Neural progenitor cell (in vitro differentiated cells): ENCODE measurements at regions not wholly inside any gene's neighbourhood (a gene's known extent, or its start where the extent isn't known, plus 50 kb on each side); places are given as distances from the start of the nearest gene placed in this dataset.
"Not testable (repeated sequence)": the region's sequence is repeated elsewhere in the genome, so short reads cannot be mapped to it uniquely, and the experiment has no call there.

ENCODE experiments used
- DNase-seq: peaks from one replicate; pipeline ENCODE4 v3.0.0-alpha.2; 2016; ENCODE audit warnings: low spot score
- H2AFZ ChIP-seq: fragments of 200-600 bp; sonication (generic); replicated peaks from 2 replicates; pipeline ENCODE4 v1.6.1; 2016; ENCODE audit warnings: antibody characterized with exemption
- H3F3A ChIP-seq: fragments of 200-600 bp; sonication (generic); 2 replicates; pipeline ENCODE4 v1.6.1; 2016; ENCODE audit warnings: antibody characterized with exemption, low read depth
- H3K27ac ChIP-seq: fragments of 200-600 bp; sonication (generic); 2 replicates; pipeline ENCODE4 v1.5.1; 2016; ENCODE audit warnings: mild to moderate bottlenecking
- H3K27me3 ChIP-seq: fragments of 200-600 bp; sonication (generic); 2 replicates; pipeline ENCODE4 v1.6.1; 2016; ENCODE audit warnings: mild to moderate bottlenecking, moderate library complexity
- H3K36me3 ChIP-seq: fragments of 200-600 bp; sonication (generic); 2 replicates; pipeline ENCODE4 v1.5.1; 2016
- H3K4me1 ChIP-seq: fragments of 200-600 bp; sonication (generic); 2 replicates; pipeline ENCODE4 v1.6.1; 2016; ENCODE audit warnings: mixed run types
- H3K4me2 ChIP-seq: fragments of 200-600 bp; sonication (generic); 2 replicates; pipeline ENCODE4 v1.6.1; 2016
- H3K4me3 ChIP-seq: fragments of 200-600 bp; sonication (generic); 2 replicates; pipeline ENCODE4 v1.5.1; 2016
- H3K79me2 ChIP-seq: fragments of 200-600 bp; sonication (generic); 2 replicates; pipeline ENCODE4 v1.6.1; 2016; ENCODE audit warnings: low read depth
- H3K9ac ChIP-seq: fragments of 200-600 bp; sonication (generic); 2 replicates; pipeline ENCODE4 v1.6.1; 2016
- H3K9me3 ChIP-seq: fragments of 200-600 bp; sonication (generic); 2 replicates; pipeline ENCODE4 v1.5.1; 2016; ENCODE audit warnings: low read depth
- H4K20me1 ChIP-seq: fragments of 200-600 bp; sonication (generic); 2 replicates; pipeline ENCODE4 v1.6.1; 2016; ENCODE audit warnings: low read depth
- H3K27ac Mint-ChIP-seq: 3 replicates; pipeline ENCODE4 v1.8.0; 2021; ENCODE audit warnings: mixed read lengths
- H3K27me3 Mint-ChIP-seq: 2 replicates; pipeline ENCODE4 v1.8.0; 2022; ENCODE audit warnings: low read depth, mild to moderate bottlenecking, inconsistent platforms, moderate library complexity, mixed read lengths; ENCODE audit not compliant: insufficient read depth
- H3K36me3 Mint-ChIP-seq: 3 replicates; pipeline ENCODE4 v1.8.0; 2021; ENCODE audit warnings: mixed read lengths
- H3K4me1 Mint-ChIP-seq: 3 replicates; pipeline ENCODE4 v1.8.0; 2021; ENCODE audit warnings: mixed read lengths
- H3K4me3 Mint-ChIP-seq: 3 replicates; pipeline ENCODE4 v1.8.0; 2021; ENCODE audit warnings: mild to moderate bottlenecking, moderate library complexity, mixed read lengths
- H3K9me3 Mint-ChIP-seq: 3 replicates; pipeline ENCODE4 v1.8.0; 2020; ENCODE audit warnings: mixed read lengths

DNA sequence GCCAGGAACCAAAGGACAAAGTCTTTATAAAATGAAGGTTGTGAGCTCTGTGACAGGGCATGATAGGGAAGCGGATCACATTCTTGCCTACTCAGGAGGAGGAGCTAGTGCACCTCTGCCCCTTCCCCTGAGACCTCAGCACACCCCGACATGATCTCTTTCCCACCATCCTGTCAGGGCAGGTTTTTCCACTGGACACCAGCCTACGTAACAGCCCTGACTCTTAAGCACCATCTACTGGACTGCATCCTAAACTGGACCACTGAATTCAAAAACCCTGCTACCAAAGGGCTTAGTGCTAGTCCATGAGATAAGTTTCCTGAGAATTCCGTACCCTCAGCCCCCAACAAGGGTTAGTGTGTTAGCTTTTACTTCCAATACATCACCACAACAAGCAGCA is 166.4 kb downstream of the FAM72C start:
- not testable (repeated sequence) for H3K4me3 ChIP-seq, H3K9me3 ChIP-seq, H3K9me3 Mint-ChIP-seq, H3K4me1 ChIP-seq, H3K4me3 Mint-ChIP-seq, DNase-seq, H3K4me2 ChIP-seq, H3K27me3 ChIP-seq, H2AFZ ChIP-seq, H3K27me3 Mint-ChIP-seq, H3K27ac Mint-ChIP-seq, H3K9ac ChIP-seq, H3F3A ChIP-seq, H3K36me3 ChIP-seq, H3K36me3 Mint-ChIP-seq, H4K20me1 ChIP-seq, H3K27ac ChIP-seq, H3K4me1 Mint-ChIP-seq, H3K79me2 ChIP-seq

DNA sequence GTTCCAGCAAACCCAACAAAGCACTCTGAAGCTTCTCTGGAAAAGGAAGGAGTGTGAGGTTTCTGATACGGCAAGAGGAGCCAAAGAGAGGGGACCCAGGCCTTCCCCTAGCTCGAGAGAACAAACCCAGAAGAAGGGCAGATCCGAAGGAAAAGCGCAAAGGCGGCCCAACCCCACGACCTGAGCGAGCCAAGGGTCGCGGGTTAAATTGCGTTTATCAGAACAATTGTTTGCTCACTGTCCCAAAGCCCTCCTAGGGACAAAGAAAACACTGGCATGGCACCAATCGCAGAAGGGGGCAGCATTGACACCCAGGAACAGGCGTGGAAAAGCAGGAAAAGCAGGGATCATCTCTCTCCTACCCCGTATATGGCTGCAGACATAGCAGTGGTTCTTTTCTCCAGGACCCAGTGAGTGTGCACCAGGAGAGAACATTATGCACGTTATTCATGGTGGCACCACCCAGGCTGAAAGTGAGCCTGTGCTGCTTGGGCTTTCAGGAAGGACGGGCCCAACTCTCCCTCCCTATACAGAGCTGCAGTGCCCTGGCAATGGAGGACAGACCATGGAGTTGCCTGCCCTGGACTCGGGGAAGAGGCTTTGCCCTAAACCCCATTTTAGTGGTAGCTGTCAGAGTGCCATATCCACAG is 167.0 kb downstream of the FAM72C start:
- not testable (repeated sequence) for H3K9ac ChIP-seq, H3K27ac ChIP-seq, H2AFZ ChIP-seq, DNase-seq, H4K20me1 ChIP-seq, H3K79me2 ChIP-seq, H3K4me1 Mint-ChIP-seq, H3K27me3 Mint-ChIP-seq, H3K4me3 Mint-ChIP-seq, H3K9me3 Mint-ChIP-seq, H3K9me3 ChIP-seq, H3K4me3 ChIP-seq, H3K36me3 ChIP-seq, H3F3A ChIP-seq, H3K36me3 Mint-ChIP-seq, H3K4me1 ChIP-seq, H3K27ac Mint-ChIP-seq, H3K4me2 ChIP-seq, H3K27me3 ChIP-seq

DNA sequence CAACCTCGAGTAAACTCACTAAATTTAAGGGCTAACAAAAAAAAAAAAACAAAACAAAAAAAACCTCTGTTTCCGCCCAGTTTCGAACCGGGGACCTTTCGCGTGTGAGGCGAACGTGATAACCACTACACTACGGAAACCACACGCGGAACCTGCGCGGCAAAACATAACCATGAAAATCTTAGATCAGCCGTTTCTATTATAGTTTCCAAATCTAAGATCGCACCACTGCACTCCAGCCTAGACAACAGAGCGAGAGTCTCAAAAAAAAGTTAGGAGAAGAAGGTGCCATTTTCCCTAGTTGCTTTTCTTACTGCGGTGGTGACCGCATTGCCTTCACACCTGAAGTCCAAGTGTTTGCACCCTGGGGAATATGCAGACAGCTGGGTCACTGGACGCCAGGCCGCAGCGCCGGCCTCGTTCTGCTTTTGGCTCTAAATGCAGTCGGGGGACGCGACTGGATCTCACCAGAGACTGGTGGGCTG is 167.8 kb downstream of the FAM72C start:
- not testable (repeated sequence) for H3K4me3 ChIP-seq, H3K4me1 Mint-ChIP-seq, H3K9me3 ChIP-seq, H3F3A ChIP-seq, H2AFZ ChIP-seq, H3K9ac ChIP-seq, H3K79me2 ChIP-seq, H4K20me1 ChIP-seq, H3K27ac ChIP-seq, H3K27ac Mint-ChIP-seq, H3K36me3 Mint-ChIP-seq, H3K27me3 Mint-ChIP-seq, H3K36me3 ChIP-seq, H3K4me2 ChIP-seq, H3K9me3 Mint-ChIP-seq, H3K27me3 ChIP-seq, DNase-seq, H3K4me1 ChIP-seq
- peak overlapping the region; percentile 48 for H3K4me3 Mint-ChIP-seq

DNA sequence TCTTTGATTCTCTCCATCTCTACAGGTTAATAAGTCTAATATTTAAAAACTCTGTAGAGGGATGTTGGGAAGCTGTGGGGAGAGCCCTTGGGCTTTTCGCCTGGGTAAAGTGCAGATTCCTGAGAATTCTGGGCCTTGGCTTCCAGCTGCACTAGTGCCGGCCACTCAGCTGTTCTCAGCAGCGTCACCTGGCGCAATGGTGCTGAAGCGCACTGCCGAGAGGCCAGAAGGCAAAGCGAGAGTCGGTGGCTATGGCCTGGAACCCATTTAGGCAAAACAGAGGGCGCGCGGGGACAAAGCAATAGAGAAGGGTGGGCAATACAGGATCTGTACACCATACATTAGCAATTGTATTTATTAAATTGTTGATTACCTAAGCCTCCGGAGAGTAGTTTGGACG is 168.7 kb downstream of the FAM72C start:
- not testable (repeated sequence) for H3K79me2 ChIP-seq, H3K27me3 Mint-ChIP-seq, DNase-seq, H3K9me3 Mint-ChIP-seq, H3K4me3 ChIP-seq, H3K27me3 ChIP-seq, H3F3A ChIP-seq, H3K27ac Mint-ChIP-seq, H3K4me2 ChIP-seq, H3K36me3 ChIP-seq, H3K4me1 ChIP-seq, H3K27ac ChIP-seq, H3K4me1 Mint-ChIP-seq, H3K36me3 Mint-ChIP-seq, H3K9me3 ChIP-seq, H2AFZ ChIP-seq, H4K20me1 ChIP-seq, H3K4me3 Mint-ChIP-seq, H3K9ac ChIP-seq

DNA sequence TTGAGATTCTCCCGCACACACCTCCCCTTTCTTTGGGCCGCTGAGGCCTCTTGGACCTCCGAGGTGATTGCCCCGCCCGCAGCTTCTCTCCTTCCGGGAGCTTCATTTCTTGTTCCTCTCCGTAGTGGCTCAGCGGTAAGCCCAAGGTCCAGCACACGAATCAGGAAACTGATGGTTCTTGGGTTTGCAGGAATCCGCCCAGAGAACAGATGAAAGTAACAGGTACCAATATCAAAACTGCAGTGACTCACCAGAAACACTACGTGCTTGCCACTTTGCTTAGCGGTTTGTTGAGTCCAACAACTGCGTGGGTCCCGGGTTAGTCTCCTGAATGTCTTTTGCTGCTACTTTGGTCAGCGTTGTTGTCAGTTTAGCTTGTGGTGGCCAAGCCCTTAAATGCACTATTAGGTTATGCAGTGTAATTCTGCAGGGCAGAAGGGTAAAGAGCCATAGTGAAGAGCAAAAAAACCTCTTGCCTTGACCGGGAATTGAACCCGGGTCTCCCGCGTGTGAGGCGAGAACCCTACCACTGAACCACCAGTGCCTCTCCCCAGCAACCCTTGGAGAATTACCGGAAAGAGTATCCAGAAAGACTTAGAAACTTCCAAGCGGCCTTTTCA is 172.1 kb downstream of the FAM72C start:
- H4K20me1 ChIP-seq, H3K4me1 Mint-ChIP-seq, H3K27me3 ChIP-seq, H3K79me2 ChIP-seq, H3K4me3 Mint-ChIP-seq, H3K27ac ChIP-seq, H3K9me3 ChIP-seq, H3K9ac ChIP-seq, H3K27me3 Mint-ChIP-seq, H2AFZ ChIP-seq, H3K27ac Mint-ChIP-seq, H3K36me3 ChIP-seq, H3K4me3 ChIP-seq, H3K36me3 Mint-ChIP-seq, H3F3A ChIP-seq, H3K9me3 Mint-ChIP-seq, DNase-seq, H3K4me2 ChIP-seq, H3K4me1 ChIP-seq: not testable (repeated sequence)

DNA sequence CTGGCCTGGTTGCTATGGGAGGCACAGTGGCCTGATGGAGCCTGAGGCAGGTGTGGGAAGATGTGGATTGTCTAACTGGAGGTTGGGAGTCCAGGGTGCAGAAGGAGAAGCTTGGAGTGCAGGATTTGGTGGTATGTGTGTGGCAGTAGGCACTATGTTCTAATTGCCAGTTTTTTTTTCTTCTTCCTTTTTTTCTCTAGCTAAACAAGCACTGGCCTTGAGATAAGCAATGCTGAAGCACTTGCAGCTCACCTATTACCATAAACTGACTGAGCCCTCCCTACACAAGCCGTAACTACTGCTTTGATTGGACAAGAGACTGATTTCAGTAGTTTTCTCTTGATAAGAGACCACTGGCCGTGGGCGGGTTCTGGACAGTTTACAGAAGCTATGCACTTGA is 175.4 kb downstream of the FAM72C start:
- H3K9ac ChIP-seq, H3F3A ChIP-seq, H3K4me1 ChIP-seq, H3K27me3 Mint-ChIP-seq, H3K27me3 ChIP-seq, H3K4me3 ChIP-seq, H3K36me3 Mint-ChIP-seq, H3K27ac Mint-ChIP-seq, H2AFZ ChIP-seq, DNase-seq, H3K27ac ChIP-seq, H3K9me3 Mint-ChIP-seq, H3K79me2 ChIP-seq, H4K20me1 ChIP-seq, H3K4me1 Mint-ChIP-seq, H3K4me3 Mint-ChIP-seq, H3K4me2 ChIP-seq, H3K9me3 ChIP-seq, H3K36me3 ChIP-seq: not testable (repeated sequence)

DNA sequence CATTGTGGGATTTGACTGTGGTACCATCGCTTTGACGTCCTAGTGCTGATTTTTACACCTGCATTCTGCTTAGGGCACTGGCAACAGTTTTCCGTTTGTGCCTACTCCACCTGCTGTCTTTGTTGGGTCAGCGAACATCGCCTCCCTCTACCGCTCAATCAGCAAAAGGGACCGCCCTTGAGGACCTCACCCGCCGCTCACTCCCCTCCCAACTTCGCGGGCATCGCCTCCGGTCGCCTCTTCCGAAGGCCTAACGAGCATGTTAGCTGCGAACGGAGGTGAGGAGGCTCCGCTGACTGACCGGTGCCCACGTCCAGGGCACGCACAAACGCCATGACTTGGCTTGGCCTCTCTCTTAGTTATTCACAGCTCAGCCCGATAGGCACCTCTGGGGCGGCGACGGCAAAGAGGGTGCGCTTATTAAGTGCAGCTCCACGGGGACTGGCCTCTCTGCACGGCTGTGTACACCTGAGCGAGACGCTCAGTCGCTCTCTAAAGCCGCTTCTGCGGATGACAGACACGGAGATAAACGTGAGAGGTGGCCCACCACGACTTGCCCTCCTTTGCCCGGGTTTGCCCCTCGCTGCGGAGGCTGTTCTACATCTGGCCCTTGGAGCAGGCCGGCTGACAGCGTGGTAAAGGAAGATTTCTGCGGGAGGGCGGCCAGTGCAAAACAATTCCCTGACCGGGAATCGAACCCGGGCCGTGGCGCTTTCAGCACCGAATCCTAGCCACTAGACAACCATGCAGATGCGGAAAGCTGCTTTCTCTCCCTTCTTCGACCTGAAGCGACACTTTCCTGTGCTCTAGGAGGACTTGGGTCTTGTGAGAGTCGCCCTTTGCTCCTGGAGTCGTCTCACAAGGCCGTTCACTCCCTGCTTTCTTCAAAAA is 179.5 kb downstream of the FAM72C start:
- H3K27ac ChIP-seq, H3K4me3 ChIP-seq, H3K4me1 Mint-ChIP-seq, H3K36me3 ChIP-seq, H3K4me2 ChIP-seq, H3F3A ChIP-seq, H3K36me3 Mint-ChIP-seq, H2AFZ ChIP-seq, H3K79me2 ChIP-seq, DNase-seq, H3K27me3 ChIP-seq, H3K27ac Mint-ChIP-seq, H3K27me3 Mint-ChIP-seq, H3K9ac ChIP-seq, H3K9me3 Mint-ChIP-seq, H4K20me1 ChIP-seq, H3K4me1 ChIP-seq, H3K9me3 ChIP-seq, H3K4me3 Mint-ChIP-seq: not testable (repeated sequence)

DNA sequence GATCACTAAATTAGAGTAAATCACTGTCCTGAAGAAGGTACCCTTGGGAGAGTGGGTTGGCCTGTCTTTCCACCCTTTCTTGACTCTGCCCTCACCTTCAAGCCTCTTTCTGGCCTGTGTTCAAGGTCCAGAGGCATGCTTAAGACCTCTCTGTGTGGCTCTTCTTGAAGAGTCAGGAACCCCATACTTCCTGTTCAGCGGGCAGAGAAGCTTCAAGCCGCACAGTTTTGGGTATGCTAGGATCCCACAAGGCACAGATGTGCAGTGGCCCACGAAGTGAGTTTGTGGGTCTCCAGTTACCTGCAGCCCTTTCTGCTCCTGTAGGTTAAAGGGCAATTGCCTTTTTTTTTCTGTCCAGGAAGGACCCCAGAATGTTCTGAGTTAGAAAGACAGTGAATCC is 185.4 kb downstream of the FAM72C start:
- H3K9me3 Mint-ChIP-seq, H3K79me2 ChIP-seq, H3K9ac ChIP-seq, H3K9me3 ChIP-seq, H3K27me3 ChIP-seq, H3K36me3 ChIP-seq, H3K4me1 ChIP-seq, H3K27ac Mint-ChIP-seq, H3K4me3 Mint-ChIP-seq, H3K4me1 Mint-ChIP-seq, H3K27me3 Mint-ChIP-seq, H3K4me3 ChIP-seq, DNase-seq, H3F3A ChIP-seq, H2AFZ ChIP-seq, H3K4me2 ChIP-seq, H3K27ac ChIP-seq, H4K20me1 ChIP-seq, H3K36me3 Mint-ChIP-seq: not testable (repeated sequence)
